ENCODE measurements at regions not wholly inside any gene's neighbourhood (a gene's known extent, or its start where the extent isn't known, plus 50 kb on each side); places are given as distances from the start of the nearest gene placed in this dataset.
"Not testable (repeated sequence)": the region's sequence is repeated elsewhere in the genome, so short reads cannot be mapped to it uniquely, and the experiment has no call there.

DNA sequence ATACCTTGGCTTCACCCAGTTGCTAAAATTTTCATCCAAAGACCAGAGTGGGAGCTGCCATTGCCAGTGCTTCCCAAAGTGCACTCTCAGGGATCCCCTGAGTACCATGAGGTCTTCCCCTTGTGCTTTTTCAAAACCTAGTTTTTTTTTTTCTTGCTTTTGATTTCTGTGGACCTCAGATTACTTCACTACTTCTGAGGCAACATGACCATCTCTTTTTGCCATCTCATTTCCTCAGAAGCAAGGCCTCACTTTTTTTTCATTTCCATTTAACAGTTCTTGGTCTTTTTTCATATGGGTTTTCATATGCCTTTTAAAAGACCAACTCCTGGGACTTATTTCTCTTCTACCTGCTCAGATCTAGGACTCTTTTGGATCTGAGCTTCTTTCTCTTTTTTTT, 64.1 kb upstream of the MMS22L start:
- DNase-seq (ENCODE audit: low read depth in 2 of 2) = no peak

DNA sequence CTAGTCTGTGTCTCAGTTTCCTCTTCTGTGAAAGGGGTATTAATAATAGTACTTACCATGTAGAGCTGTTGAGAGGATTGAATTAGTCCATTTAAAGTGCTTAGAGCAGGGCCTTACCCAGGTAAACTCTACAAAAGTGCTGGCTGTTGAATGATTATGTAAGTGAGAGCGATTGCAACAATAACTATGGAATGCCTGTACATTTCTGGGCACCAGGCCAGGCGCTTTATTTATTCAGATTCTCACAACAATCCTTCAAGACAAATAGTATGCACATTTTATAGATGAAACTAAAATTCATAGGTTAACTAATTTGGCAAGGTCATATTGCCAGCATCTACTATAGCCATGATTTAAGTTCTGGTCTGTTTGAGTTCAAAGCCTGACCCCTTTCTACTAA, 78.3 kb upstream of the MMS22L start:
- DNase-seq (ENCODE audit: low read depth in 2 of 2) = peak in 1 of 2 donors; percentile 2

DNA sequence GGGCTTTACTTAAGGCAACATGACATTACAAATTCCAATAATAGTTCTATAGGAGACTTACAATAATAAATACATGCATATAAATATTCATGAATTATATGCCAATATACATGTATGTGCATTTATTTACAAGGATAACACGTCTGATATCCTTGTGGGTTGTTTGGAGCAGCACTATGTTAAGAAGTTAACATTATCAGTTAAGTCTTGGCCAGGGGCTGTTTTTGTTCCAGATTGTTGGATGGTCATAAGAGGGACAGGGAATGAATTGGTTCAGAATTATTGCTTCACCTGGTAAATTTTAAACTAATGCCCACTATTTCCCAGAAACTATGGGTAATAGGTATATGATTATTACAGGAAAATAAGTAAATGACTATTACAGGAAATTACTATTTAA, 81.3 kb upstream of the MMS22L start:
- DNase-seq (ENCODE audit: low read depth in 2 of 2) = no peak

DNA sequence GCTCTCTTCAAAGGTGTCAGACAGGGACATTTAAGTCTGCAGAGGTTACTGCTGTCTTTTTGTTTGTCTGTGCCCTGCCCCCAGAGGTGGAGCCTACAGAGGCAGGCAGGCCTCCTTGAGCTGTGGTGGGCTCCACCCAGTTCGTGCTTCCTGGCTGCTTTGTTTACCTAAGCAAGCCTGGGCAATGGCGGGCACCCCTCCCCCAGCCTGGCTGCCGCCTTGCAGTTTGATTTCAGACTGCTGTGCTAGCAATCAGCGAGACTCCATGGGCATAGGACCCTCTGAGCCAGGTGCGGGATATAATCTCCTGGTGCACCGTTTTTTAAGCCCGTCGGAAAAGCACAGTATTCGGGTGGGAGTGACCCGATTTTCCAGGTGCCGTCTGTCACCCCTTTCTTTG, 99.1 kb upstream of the MMS22L start:
- not testable (repeated sequence) for DNase-seq (ENCODE audit: low read depth in 2 of 2)

DNA sequence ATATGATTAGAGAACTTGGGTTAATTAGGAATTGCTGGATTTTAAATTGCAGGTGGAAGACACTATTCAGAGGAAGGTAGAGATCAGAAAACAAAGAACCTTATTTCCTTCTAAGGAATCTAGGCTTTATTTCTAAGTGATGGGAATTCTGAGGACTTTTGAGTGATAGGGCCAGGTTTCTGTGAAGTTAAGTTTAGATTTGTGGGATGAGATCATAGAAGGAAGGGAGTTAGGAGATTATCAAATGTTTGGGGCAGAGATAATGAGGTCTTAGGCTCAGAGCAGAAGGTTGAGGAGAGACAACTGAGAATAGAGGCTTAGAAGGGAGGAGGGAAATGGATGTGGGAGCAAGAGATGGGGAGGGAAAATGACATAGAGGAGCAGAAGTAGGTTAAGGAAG, 109.7 kb upstream of the MMS22L start:
- DNase-seq (ENCODE audit: low read depth in 2 of 2) = no peak

DNA sequence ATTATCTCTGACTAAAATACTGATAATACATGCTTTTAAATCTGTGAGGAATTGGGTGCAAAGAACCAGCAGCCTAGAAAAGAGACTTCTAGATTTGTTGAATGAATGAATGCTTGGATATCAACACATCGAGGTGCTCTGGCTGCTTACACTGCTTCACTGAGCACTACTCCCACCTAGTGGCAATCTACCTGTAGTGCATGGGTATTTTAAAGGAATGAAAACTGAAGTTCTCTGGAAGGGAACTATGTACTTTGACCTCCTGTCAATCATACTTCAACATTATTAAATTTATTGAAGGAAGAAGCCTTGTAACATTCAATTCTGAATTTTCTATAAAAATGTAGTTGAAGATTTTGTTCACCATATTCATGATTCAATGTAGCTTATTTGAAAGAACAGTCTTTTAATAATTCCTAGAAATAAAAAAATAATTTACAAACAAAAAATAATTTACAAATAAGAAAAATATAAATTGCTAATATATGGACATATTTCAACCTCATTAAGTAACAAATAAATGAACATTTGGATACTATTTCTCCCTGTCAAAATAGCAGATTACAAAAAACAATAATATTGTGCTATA, 111.2 kb upstream of the MMS22L start:
- peak; percentile 41 to 72 for DNase-seq (ENCODE audit: low read depth in 2 of 2)

DNA sequence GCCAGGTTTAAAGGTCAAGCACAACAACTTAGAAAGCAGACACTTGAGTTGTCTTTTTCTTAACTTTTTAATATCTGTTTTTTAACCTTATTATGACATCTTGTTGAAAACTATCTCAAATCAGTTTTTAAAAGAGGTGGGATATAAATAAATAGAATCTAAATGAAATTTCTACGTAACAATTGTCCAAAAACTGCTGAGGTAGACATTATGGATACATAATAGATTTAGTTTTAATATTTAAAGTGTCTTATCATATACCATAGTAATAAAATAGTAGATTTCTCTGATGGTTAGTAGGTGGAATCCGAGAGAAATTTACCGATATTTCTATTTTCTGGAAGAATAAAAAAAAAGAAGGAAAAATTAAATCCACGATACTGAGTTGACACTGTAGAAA, 113.9 kb upstream of the MMS22L start:
- no peak for DNase-seq (ENCODE audit: low read depth in 2 of 2)

DNA sequence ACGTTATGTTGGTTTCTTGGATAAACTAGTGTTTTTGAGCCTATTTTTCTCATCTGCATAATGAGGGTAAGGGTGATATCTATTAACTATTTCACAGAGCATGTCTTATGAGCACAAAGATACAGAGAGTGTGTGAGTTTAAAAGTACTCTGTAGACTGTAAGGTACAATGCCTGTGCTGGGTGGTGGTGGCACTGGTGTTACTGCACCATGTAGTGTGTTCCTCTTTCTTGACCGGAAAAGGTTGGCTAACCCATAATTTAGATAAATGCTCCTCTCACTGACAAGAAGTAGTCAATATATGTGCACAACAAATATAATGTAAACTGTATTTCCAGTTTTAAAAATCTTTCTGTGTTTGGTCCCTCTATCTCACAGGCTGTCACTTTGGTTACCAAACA, 116.2 kb upstream of the MMS22L start:
- DNase-seq (ENCODE audit: low read depth in 2 of 2) = no peak

DNA sequence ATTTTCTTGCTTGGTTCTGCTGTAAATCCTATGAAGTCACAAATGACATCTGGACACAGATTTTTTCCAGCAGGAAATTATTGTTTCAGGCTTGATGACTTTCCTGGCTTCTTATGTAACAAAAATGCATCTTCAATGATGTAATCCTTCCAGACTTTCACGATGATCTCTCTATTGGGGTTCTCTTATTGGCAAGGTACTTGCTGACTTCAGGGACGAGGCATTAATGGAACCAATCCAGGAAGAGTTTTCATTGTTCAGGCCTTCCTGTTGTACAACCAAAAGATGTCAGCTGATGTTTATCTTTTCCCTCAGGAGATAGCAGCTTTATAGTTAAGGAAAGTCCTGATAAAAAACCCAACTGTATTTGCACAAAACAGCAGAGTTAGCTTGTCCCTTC, 118.5 kb upstream of the MMS22L start:
- DNase-seq (ENCODE audit: low read depth in 2 of 2) = peak in 1 of 2 donors; percentile 80

DNA sequence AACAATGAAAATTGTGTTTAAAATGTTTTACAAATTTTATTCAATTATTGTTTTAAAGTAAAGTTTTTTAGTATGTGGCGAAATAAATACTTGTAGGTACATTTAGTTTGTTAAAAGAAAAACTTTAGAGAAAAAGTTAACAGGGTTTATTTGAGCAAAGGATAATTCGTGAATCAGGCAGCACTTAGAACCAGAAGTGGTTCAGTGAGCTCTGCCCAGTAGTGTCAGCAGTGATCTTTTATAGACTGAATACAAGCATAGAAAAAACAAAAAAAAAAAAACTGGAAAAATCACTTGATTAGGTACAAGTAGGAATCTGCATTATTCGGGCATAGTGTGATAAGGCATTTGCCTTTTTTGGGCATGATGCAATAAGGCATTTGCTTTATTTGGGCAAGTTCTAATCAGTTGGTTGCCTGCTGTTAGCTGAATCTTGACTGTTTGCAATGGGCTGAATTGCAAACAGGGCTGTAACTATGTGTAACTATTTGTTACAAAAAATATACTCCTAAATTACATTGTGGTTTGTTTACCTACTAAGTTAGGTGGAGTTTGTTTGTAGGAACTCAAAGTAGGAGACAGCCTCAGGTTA, 122.9 kb upstream of the MMS22L start:
- no peak for DNase-seq (ENCODE audit: low read depth in 2 of 2)

DNA sequence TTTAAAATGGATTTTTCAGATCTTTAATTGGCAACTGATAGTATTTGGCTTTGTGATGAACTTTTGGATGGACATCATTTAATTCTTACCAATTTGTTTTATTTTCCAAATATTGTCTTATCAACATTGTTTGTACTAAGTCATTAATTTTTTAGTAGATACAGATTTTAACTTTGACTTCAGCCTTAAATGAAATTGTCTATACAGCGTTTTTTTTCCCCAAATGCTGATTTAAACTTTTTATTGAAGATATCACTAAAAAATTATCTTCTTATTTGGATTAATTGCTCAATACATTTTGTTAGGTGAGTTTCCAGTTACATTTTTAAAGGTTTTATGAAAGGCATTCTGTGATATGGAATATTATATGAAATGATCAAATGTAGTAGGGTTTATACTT, 123.6 kb upstream of the MMS22L start:
- DNase-seq (ENCODE audit: low read depth in 2 of 2) = no peak

DNA sequence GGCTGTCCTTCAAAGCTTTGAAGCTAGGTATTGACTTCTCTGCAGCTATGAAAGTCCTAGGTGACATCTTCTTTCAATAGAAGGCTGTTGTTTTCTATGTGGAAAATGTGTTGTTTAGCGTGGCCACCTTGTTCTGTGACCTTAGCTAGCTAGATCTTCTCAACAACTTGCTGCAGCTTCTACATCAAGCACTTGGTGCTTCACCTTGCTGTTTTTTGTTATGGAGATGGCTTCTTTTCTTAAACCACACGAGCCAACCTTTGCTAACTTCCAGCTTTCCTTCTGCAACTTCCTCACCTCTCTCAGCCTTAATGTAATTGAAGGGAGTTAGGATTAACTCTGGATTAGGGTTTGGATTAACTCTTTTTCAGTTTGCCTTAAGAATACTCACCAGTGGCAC, 128.6 kb upstream of the MMS22L start:
- no peak for DNase-seq (ENCODE audit: low read depth in 2 of 2)

DNA sequence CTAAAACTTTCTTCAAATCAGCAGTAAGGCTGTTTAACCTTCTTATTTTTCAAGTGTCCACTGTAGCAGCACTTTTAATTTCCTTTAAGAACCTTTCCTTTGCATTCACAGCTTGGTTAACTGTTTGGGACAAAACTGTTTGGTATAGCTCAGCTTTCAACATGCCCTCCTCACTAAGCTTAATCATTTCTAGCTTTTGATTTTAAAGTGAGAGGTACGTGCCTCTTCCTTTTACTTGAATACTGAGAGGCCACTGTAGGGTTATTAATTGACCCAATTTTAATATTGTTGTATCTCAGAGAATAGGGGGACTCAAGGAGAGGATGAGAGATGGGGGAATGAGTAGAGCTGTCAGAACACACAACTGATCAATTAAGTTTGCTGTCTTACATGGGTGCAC, 129.5 kb upstream of the MMS22L start:
- DNase-seq (ENCODE audit: low read depth in 2 of 2) = no peak

DNA sequence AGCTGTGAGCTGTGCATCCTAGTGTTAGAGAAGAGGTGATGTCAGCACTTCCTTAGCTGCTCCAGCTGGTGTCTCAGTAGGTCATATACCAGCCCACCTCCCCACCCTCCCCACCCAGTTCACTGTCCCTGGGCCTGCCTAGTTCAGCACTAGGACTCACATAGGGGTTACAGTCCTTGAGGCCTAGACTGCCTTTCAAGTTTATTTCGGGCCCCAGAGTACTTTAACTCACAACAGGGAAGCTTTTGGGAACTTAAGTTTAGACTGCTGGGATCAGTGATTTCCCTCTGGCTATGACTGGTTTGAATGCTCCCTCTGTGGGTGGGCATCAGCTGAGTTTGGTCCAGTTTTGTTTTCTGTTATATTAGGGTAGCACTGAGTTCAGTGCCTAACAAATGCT, 139.2 kb upstream of the MMS22L start:
- DNase-seq (ENCODE audit: low read depth in 2 of 2) = no peak

DNA sequence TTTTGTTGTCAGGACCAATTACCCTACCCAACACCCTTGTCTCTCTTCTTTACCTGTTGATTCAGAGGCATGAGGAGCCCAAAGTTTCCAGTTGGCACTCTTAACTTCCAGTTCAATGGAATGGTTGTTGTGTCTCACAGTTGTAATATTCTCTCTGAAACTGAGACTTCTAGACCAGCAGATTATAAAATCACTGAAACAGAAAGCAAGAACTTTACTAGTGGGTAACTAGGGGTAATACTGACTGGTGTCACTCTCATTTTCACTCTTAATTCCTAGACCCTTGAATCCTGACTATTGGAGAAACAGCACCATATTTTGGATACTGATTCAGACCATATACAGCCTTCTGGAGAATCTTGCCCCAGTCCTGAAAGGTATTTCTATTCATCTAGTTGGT, 140.2 kb upstream of the MMS22L start:
- no peak for DNase-seq (ENCODE audit: low read depth in 2 of 2)

DNA sequence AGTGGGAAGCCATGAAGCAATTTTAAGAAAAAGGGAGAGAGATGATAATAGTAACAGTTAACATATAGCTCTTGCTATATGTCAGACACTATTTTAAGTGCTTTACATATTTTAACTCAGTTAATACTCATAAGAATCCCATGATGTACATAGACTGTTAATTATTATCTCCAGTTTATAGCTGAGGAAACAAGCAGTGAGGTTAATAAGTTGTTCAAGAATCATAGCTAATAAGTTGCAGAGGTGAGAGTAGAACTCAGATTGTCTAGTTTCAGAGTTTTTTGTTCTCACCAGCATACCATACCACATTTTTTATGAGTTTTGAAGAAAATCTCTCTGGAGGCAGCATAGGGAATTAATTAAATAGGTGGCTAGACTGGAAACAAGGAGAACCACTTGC, 144.6 kb upstream of the MMS22L start:
- no peak for DNase-seq (ENCODE audit: low read depth in 2 of 2)

DNA sequence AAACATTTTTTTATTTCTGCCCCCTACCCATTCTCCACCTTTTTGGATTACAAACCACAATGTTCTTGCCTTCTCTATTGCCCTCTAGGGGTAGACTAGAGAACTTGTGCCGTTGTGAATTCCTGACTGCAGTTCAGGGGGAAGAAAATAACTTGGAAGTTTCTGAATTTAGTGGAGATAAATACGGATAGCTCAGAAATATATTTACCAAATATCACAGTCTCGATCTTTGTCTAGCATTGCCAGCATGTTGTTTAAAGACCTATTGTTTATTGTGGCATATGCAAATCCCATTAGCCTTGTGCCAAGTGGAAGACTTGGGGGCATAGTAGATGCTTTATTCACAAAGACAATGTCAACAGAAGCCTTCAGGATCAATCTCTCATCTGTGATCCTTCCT, 154.1 kb upstream of the MMS22L start:
- peak; percentile 12 to 33 for DNase-seq (ENCODE audit: low read depth in 2 of 2)

DNA sequence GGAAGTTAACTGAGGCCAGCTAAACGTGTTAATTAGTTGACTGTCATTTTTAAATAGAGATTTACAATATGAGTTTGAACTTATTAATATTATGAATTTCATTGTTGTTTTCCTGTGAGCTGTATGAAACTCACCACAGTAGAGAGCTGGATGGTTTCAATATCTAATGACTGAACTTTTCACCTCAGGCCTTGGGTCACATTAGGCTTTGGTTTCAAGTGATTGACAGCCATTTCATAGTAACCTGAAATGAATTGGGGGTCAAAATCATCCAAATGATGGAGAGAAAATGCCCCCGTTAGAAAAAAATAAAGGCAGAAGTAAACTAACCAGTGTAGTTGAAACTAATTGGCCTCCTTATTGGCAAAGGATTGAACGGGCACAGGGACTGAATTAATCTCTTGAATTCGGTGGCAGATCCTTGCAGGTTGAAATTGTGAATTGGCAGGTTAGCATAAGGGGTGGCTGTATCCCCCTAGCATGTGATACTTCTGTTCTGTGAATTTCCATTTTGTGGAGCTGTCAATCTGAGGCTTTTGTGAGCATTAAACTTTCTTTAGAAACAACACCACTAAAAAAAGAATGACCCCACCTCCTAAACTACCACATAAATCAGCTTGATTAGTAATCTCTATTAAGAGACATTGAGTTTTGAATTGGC, 155.1 kb upstream of the MMS22L start:
- no peak for DNase-seq (ENCODE audit: low read depth in 2 of 2)

DNA sequence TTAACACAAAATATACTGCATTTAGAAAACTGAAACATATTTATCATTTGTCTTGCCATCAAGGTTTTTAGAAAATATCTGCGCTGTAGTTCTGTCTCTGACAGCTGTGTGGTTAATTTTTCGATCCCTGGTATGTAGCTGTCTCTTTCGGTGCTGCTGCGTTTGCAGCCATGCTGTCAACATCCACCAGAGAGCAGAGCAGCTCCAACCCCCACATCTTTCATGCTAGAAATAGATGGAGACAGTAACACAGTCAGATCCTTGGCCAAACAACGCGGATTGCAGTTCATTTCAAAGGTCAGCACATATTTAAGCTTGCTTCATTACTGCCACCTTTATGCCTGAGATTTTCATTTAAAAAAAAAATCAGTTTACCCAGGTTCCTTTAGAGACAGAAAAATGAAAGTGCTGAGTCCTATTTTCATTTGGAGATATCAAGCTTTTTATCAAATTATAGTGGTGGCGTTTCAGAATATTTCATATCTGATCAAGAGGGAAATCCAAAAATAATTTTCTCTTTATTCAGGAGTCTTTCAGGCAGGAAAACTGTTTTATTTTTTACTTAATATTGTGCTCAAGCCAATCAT, 157.7 kb upstream of the MMS22L start:
- DNase-seq (ENCODE audit: low read depth in 2 of 2) = peak in 1 of 2 donors; percentile 5

DNA sequence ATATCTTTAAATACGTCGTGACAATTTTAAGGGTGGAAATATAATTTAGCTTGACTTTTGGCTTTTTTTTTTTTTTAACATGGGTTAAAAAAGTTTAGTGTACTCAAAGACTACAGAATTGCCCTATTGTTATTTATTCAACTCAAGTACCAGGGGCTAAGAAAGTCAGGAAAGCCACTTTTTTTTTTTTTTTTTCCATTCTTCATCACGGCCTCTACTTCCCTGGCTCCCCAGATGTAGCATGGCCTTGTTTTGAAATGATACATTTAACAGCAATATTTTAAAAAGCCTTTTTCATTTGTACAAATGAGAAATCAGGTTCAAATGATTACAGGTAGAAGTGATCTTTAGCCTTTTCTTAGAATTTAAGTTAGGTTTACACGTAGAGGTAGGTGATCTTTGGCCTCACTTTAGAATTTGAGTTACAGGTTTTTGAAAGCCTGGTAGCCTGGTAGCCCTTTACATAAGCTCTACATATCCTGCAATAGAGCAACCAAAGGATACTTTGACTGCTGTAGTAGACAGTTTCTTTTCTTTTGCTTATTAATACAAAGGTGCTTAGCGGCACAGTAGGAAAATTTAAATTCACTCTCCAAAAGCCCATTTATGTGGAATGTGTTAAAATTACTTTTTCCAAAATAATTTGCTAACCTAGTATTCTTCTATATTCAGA, 160.5 kb upstream of the MMS22L start:
- DNase-seq (ENCODE audit: low read depth in 2 of 2) = no peak

DNA sequence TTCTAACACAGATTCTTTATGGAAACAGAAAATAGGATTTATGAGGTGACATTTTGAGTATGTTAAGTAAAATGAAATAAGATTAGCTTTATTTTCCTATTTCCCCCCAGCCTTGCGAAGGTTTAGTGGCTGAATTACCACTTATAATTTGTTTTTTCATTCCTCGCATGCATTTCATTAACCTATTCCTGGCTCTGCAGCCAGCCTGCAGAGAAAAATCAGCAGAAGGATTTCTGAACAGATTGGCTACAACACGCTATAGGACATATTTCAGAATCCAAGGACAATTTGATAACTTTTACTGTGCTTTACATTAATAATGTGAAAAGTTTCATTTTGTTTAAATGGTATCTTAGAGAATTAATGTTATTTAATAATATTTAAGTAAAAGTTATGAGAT, 162.4 kb upstream of the MMS22L start:
- DNase-seq (ENCODE audit: low read depth in 2 of 2) = no peak

DNA sequence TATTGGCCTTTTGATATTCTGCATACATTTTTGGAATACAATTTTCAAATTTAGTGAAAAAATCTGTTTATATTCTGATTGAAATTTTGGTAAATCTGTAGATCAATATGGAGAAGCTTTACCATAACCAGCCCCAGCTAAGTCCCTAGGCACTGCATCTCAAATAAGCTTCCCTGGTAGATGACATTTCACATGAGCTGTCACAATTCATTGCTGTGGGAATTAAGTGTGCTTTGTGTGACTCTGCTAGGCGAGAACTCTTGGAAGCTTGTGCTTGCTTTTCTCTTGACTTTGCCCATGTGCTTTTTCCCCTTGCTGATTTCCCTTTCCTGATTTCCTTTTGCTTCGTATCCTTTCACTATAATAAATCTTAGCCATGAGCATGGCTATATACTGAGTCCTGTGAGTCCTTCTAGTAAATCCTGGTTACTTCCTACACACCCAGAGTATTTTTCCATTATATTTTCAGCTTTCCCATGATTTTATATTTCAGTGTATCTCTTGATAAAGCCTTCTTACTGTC, 166.5 kb upstream of the MMS22L start:
- no peak for DNase-seq (ENCODE audit: low read depth in 2 of 2)
